ENCODE measurements at regions not wholly inside any gene's neighbourhood (a gene's known extent, or its start where the extent isn't known, plus 50 kb on each side); places are given as distances from the start of the nearest gene placed in this dataset.
A peak's percentile ranks its signal among the peaks of the same experiment; 100 is the strongest.

DNA sequence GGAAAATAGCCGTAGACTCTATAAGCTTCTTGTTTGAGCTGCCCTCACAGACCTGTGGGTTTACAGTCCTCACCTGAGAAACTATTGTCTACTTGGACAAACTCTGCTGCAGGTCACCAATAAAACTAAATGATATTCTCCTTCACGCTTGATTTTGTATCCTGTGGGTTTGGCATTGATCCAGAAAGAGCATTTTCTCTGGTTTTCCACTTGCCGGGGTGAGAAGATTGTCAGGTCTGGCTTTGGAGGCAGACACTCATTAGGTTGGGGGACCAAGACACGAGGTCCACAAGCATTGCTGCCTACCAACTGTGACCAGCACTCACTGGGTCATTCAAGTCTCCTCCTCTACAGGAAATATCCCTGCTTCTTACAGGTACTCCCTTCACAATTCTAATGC, 68.5 kb downstream of the CDC14C start:
- TF ChIP-seq ZFX (IDR thresholded peaks at IDR 0.05; ENCODE audit: borderline replicate concordance): no peak
- TF ChIP-seq, protein P1, sequence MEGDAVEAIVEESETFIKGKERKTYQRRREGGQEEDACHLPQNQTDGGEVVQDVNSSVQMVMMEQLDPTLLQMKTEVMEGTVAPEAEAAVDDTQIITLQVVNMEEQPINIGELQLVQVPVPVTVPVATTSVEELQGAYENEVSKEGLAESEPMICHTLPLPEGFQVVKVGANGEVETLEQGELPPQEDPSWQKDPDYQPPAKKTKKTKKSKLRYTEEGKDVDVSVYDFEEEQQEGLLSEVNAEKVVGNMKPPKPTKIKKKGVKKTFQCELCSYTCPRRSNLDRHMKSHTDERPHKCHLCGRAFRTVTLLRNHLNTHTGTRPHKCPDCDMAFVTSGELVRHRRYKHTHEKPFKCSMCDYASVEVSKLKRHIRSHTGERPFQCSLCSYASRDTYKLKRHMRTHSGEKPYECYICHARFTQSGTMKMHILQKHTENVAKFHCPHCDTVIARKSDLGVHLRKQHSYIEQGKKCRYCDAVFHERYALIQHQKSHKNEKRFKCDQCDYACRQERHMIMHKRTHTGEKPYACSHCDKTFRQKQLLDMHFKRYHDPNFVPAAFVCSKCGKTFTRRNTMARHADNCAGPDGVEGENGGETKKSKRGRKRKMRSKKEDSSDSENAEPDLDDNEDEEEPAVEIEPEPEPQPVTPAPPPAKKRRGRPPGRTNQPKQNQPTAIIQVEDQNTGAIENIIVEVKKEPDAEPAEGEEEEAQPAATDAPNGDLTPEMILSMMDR (IDR thresholded peaks at IDR 0.05): no peak
- H3K27ac ChIP-seq: no peak overlapping the region

DNA sequence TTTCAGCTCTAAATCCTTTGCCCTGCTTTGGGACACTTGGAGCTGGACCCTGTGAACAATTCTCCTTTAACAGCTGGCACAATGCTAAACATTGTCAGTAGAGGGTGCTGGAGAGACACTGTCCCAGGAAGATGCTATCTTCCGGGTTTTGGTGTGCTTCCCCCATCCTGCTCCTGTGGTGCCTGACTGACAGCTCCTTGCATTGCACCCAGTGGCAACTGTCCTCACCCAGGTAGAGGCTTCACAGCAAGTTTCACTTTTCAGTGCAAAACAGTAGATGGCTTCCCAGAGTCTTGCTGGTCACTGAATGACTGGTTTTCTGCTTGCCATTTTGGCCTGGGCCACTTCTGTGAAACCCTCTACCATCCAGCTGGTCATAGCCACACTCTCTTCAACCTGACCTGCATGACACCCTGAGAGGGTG, 77.3 kb downstream of the CDC14C start:
- no peak overlapping the region for H3K27ac ChIP-seq
- no peak for TF ChIP-seq ZFX (IDR thresholded peaks at IDR 0.05; ENCODE audit: borderline replicate concordance)
- TF ChIP-seq, protein P1 (IDR thresholded peaks at IDR 0.05): peak; percentile 94

DNA sequence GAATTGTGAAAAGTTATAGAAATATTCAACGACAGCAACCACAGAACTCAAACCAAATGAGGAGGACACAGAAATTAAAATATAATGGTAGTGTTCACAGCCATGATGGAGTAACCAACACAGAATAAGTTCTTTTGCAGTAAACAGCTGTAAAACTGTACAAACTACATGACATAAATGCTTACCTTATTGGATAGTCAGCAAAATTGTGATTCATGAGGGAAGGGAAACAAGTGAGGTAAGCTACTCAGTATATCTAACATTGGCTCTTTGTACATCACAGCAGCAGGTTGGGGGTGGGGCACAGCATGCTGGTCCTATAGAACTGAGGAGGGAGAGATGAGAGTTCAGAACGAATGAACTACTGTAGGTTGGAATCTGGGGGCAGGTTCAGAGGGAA, 86.4 kb downstream of the CDC14C start:
- no peak for TF ChIP-seq ZFX (IDR thresholded peaks at IDR 0.05; ENCODE audit: borderline replicate concordance)
- TF ChIP-seq, protein P1 (IDR thresholded peaks at IDR 0.05): no peak
- H3K27ac ChIP-seq: no peak overlapping the region

DNA sequence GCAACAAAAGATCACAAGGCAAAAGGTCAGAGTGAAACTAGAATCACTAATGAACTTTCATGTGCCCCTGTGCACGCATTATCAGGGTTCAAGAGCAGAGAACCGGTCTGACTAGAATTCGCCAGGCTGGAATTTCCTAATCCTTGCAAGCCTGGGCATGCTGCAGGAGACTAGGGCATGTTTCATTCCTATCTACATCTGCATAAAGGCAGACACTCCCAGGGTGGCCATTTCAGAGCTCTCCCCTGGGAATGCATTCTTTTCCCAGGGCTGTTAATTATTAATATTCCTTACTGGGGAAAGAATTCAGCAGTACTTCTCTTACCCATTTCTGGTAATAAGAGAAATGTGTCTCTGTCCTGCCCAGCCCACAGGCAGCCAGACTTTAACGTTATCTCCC, 90.5 kb downstream of the CDC14C start:
- TF ChIP-seq, protein P1 (IDR thresholded peaks at IDR 0.05): no peak
- no peak for TF ChIP-seq ZFX (IDR thresholded peaks at IDR 0.05; ENCODE audit: borderline replicate concordance)
- no peak overlapping the region for H3K27ac ChIP-seq

DNA sequence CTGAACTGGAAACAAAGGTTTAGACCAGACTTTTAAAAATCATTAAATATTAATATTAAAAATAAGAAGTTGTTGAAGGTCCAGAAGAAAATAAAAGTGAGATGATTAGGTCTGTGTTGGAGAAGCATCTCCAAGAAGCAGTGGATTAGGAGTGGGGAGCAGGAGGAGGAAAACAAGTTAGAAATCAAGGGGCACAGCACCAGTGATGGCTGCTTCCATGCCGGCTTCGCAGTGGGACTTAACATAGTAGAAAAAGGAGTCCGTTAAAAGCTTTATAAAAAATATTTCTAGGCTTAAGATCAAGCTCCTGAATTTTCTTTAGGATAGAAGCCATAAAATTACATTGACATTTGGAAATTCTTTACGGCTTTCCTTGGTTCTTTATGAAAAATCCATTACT, 95.8 kb downstream of the CDC14C start:
- TF ChIP-seq, protein P1 (IDR thresholded peaks at IDR 0.05): no peak
- no peak for TF ChIP-seq ZFX (IDR thresholded peaks at IDR 0.05; ENCODE audit: borderline replicate concordance)
- H3K27ac ChIP-seq: no peak overlapping the region

DNA sequence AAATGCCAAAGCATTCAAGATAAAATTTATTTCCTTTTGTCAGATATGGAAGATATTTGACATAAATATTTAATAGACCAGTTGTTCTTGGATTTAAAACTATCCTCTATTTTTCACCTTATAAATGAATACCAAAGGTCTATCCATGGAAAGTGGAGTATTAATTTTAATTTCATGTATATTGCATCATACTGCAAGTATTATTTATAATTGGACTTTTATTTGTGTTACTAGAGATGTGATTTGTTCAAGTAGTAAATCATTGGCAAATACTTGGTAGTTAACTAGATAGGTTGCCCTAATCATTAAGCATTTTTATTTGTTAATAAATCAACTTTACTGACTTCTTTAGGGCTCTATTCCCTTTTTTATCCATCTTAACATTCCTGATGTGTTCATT, 98.1 kb downstream of the CDC14C start:
- no peak for TF ChIP-seq ZFX (IDR thresholded peaks at IDR 0.05; ENCODE audit: borderline replicate concordance)
- TF ChIP-seq, protein P1 (IDR thresholded peaks at IDR 0.05): no peak
- no peak overlapping the region for H3K27ac ChIP-seq

DNA sequence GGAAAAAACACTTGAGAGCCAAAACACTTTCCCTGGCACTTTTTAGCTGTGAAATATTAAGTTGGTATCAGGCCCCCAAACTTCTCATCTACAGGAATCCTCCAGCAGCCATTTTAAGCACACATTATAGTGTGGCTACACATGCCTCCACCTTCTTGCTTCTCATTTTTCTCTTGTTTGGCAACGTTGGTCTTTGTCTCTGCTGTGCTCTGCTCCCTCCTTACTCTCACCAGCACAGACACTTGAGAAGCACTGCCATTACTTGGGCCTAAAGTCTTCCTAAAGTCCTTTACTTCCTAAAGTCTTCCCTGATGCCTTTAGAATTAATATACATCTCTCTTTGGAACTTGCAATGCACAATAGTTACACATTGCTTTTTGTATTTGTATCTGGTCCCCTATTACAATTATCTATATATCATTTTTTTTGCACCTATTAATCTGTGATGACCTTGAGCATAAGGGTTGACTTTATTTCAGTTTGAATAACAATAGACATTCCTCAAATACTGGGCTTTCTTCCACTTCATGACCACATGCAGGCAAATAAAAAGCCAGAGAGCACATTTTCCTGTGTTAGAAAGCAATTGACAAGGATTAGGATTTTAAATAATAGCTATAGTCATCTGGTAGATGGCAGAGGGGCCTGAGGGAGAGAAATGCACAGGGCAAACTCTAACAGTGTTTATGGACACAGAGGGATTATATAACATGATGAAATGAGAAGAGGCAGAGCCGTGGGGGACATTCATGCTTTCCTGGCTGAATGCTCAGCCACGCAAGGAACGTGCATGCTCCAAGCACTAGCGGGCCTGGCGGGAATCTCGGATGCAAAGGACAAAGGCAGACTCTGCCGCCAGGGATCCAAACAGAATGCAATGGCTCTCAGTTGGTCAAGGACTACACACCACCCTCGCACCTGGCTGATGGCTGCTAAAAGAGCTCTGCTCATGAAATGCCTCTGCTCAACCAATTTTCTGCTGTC, 99.3 kb downstream of the CDC14C start:
- no peak overlapping the region for H3K27ac ChIP-seq
- TF ChIP-seq, protein P1 (IDR thresholded peaks at IDR 0.05): no peak
- no peak for TF ChIP-seq ZFX (IDR thresholded peaks at IDR 0.05; ENCODE audit: borderline replicate concordance)

Measured in 22Rv1 (cell line).